ENCODE measurements at regions not wholly inside any gene's neighbourhood (a gene's known extent, or its start where the extent isn't known, plus 50 kb on each side); places are given as distances from the start of the nearest gene placed in this dataset.
"Not testable (repeated sequence)": the region's sequence is repeated elsewhere in the genome, so short reads cannot be mapped to it uniquely, and the experiment has no call there.

DNA sequence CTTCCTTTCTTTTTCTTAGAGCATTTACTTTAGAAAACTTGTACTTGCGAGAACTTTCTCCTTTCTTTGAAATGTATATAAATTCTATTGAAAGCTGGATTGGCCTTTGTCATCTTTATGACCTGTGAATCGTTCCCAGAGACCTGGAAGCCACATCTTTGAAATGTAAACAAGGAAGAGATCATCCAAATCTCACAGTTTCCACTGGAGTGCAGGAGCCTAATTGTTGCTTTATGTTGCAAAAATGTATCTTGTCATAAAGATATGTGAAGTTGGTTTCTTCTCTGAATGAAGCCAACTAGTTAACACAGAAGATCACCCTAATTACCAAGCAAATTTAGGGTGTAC, 1101.8 kb downstream of the TAF11L14 start:
- DNase-seq (no peak), ATAC-seq (replicated peaks) (no peak)
- no peaks in the 10 kb centered on the region for H3K27me3 Mint-ChIP-seq
- H3K4me1 Mint-ChIP-seq (ENCODE audit: low read depth in 2 of 2) = peaks cover 17 to 49% of the 10 kb centered on the region in 2 donors
- peaks cover 14% of the 10 kb centered on the region for H3K36me3 Mint-ChIP-seq (ENCODE audit: insufficient read depth)
- H3K4me3 Mint-ChIP-seq = no peak overlapping the region
- H3K27ac Mint-ChIP-seq = no peak overlapping the region
- H3K9me3 Mint-ChIP-seq = no peaks in the 10 kb centered on the region

DNA sequence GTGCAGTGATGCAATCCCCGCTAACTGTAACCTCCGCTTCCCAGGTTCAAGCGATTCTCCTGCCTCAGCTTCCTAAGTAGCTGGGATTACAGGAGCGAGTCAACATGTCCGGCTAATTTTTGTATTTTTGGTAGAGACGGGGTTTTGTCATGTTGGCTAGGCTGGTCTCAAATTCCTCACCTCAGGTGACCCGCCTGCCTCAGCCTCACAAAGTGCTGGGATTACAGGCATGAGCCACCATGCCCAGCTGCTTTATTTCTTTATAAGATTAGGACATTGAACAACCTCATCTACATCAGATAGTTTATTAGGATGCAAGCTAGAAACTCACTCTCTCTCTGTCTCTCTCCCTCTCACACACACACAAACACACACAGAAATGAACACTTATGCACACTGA, 1102.5 kb downstream of the TAF11L14 start:
- H3K27me3 Mint-ChIP-seq; H3K36me3 Mint-ChIP-seq (ENCODE audit: insufficient read depth); H3K4me3 Mint-ChIP-seq; ATAC-seq (replicated peaks); H3K9me3 Mint-ChIP-seq; DNase-seq: not testable (repeated sequence)
- Mint-ChIP-seq H3K4me1 (ENCODE audit: low read depth in 2 of 2) (peaks cover 17 to 52% of the 10 kb centered on the region in 2 donors), H3K27ac (peak overlapping the region in 1 of 2 donors; percentile 19)

DNA sequence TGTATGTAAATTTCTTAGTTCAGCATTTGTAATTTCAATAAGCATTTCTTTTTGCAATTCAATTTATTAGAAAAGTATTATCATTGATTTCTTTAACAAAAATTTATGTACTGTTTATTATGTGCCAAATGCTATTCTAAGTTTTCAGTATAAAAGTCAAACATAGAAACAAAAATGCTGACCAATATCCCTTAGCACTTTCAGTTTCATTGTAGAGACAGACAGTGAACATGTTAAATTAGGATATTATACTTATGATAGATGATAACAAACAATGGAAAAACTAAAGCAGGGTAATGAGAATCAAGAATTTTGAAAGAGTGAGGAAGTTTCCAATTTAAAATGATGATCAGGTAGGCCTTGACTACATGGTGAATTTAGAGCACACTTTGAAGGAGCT, 1106.0 kb downstream of the TAF11L14 start:
- H3K27me3 Mint-ChIP-seq = no peaks in the 10 kb centered on the region
- H3K36me3 Mint-ChIP-seq (ENCODE audit: insufficient read depth) = peaks cover 8% of the 10 kb centered on the region
- peak overlapping the region; percentile 6 to 32 for H3K27ac Mint-ChIP-seq
- DNase-seq (no peak), ATAC-seq (replicated peaks) (no peak)
- peaks cover 38 to 70% of the 10 kb centered on the region in 2 donors for H3K4me1 Mint-ChIP-seq (ENCODE audit: low read depth in 2 of 2)
- H3K9me3 Mint-ChIP-seq = no peaks in the 10 kb centered on the region
- peak overlapping the region; percentile 19 to 29 for H3K4me3 Mint-ChIP-seq

DNA sequence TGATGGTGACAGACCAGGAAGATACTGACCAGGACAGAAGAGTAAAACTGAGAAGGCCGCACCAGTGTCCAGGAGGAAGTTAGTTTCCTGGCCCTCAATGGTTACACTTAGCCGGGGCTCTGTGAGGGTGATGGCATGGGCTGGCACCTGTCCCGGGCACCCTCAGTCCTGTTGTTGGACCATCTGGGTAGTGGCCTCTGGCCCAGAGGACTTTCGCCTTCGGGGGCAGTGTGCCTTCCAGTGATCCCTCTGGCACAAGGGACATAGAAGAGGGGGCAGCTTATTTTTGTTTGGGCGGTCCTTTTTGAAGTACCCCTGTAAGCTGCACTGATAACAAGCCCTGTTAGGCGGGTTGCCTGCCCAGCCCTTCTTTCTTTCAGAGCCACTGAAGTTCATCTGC, 1108.6 kb downstream of the TAF11L14 start:
- H3K4me1 Mint-ChIP-seq (ENCODE audit: low read depth in 2 of 2) = peaks cover 42 to 67% of the 10 kb centered on the region in 2 donors
- peaks cover 0 to 1% of the 10 kb centered on the region in 2 donors for H3K9me3 Mint-ChIP-seq
- DNase-seq (no peak), ATAC-seq (replicated peaks) (no peak)
- peaks cover 18% of the 10 kb centered on the region for H3K36me3 Mint-ChIP-seq (ENCODE audit: insufficient read depth)
- H3K27me3 Mint-ChIP-seq = no peaks in the 10 kb centered on the region
- H3K4me3 Mint-ChIP-seq = peak overlapping the region in 1 of 2 donors; percentile 38
- H3K27ac Mint-ChIP-seq = peak overlapping the region; percentile 9 to 48

DNA sequence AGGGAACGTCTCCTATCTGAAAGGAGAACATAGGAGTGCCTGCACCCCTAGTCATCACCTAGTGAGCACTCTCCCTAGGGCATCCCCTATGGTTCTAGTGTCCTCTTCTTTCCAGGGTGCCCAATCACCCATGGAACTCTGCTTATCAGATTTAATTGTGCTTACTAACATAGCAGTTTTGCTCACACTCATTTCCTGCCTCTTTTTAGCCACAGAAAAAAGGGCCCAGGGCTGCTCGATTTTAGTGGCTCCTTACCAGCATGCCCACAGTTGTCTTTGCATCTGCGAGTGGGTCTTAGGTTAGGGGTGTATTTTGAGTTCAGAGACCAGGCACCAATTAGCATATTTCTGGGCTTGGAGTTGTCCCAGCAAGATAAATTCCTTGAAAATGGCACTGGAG, 1110.2 kb downstream of the TAF11L14 start:
- peaks cover 16% of the 10 kb centered on the region for H3K36me3 Mint-ChIP-seq (ENCODE audit: insufficient read depth)
- DNase-seq = no peak
- H3K9me3 Mint-ChIP-seq = peaks cover 0 to 1% of the 10 kb centered on the region in 2 donors
- no peaks in the 10 kb centered on the region for H3K27me3 Mint-ChIP-seq
- peaks cover 39 to 51% of the 10 kb centered on the region in 2 donors for H3K4me1 Mint-ChIP-seq (ENCODE audit: low read depth in 2 of 2)
- peak; percentile 19 for ATAC-seq (replicated peaks)
- peak overlapping the region; percentile 91 to 94 for H3K4me3 Mint-ChIP-seq
- peak overlapping the region; percentile 95 to 98 for H3K27ac Mint-ChIP-seq

DNA sequence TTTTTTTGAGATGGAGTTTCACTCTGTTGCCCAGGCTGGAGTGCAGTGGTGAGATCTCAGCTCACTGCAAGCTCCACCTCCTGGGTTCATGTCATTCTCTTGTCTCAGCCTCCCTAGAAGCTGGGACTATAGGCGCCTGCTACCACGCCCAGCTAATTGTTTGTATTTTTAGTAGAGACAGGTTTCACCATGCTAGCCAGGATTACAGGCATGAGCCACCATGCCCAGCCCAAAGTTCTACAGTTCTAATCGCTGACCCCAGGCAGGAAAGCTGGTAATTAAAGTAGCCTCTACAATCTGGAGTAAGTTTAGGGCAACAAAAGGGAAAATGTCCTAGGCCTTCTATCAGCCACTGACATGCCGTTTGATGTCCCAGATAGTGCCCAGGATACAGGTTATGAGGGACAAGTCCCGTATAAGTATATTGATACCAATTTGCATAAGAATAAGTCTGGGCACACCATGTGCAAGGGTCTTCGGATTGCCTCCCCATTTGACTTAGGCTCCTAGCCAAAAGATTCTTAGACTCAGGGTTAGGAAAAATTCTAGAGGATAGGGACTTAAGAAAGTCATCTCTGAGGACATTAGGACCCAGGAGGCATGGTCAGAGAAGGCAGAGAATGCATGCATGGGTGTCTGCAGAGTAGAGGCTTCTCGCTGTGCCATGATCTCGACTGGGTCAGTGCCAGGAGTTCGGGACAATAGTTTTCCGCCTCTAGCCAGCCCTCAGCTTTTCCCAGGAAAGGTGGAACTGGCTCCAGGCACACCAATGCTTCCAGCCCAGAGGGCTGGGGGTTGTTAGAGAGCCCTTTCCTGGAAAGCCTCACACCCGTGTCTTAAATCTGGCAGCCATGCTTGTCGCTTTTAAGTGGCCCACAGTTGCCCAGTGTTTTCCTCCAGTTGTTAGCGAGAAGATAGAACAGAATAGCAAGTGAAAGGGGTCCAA, 1111.1 kb downstream of the TAF11L14 start:
- peak; percentile 46 for ATAC-seq (replicated peaks)
- peaks cover 38 to 45% of the 10 kb centered on the region in 2 donors for H3K4me1 Mint-ChIP-seq (ENCODE audit: low read depth in 2 of 2)
- H3K4me3 Mint-ChIP-seq = peak overlapping the region; percentile 91 to 94
- peaks cover 0 to 1% of the 10 kb centered on the region in 2 donors for H3K9me3 Mint-ChIP-seq
- H3K36me3 Mint-ChIP-seq (ENCODE audit: insufficient read depth) = peaks cover 16% of the 10 kb centered on the region
- no peaks in the 10 kb centered on the region for H3K27me3 Mint-ChIP-seq
- H3K27ac Mint-ChIP-seq = peak overlapping the region; percentile 95 to 98
- peak; percentile 23 to 27 (median 27) for DNase-seq

DNA sequence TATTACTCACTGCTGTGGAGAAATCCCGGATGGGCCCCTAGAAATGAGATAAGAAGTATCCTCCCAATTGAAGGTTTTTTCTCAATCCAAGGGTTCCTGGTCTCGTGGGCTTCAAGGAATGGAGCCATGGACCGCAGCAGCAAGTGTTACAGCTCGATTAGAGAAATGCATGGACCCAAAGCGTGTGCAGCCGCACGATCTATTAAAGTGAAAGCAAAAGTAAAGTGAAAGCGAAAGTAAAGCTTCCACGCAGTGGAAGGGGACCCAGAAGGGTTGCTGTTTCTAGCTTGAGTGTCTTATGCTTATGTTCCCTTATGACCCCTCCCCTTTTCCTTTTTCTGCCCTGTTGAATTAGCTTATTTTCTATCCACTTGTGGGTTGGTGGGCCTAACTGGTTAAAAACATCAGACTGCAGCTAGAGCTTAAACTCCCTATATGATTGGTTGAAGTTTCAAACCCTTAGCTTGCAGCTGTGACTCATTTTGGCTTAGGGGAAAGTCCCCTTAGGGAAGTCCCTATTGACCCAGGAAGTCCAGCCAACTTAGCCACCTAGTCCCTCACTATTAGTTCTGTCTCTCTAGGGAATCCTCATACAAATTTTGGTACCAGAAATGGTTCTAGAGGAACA, 1111.8 kb downstream of the TAF11L14 start:
- H3K36me3 Mint-ChIP-seq (ENCODE audit: insufficient read depth) = peaks cover 16% of the 10 kb centered on the region
- ATAC-seq (replicated peaks) = peak; percentile 78
- peak overlapping the region; percentile 95 to 98 for H3K27ac Mint-ChIP-seq
- peaks cover 0 to 1% of the 10 kb centered on the region in 2 donors for H3K9me3 Mint-ChIP-seq
- H3K4me1 Mint-ChIP-seq (ENCODE audit: low read depth in 2 of 2) = peaks cover 37 to 39% of the 10 kb centered on the region in 2 donors
- H3K4me3 Mint-ChIP-seq = peak overlapping the region; percentile 91 to 94
- DNase-seq = peak; percentile 40 to 52 (median 42)
- H3K27me3 Mint-ChIP-seq = no peaks in the 10 kb centered on the region

DNA sequence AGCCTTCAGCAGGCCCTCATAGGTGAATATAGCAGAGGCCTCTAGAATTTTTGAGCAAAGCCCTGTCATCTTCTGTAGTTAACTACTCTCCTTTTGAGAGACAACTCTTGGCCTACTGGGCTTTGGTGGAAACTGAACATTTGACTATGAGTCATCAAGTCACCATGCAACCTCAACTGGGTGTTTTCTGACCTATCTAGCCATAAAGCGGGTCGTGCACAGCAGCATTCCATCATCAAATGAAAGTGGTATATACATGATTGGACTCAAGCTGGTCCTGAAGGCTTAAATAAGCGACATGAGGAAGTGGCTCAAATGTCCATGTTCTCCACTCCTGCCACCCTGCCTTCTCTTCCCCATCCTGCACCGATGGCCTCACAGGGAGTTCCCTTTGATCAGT, 1115.5 kb downstream of the TAF11L14 start:
- DNase-seq = no peak
- H3K27ac Mint-ChIP-seq = no peak overlapping the region
- H3K27me3 Mint-ChIP-seq = no peaks in the 10 kb centered on the region
- no peak overlapping the region for H3K4me3 Mint-ChIP-seq
- no peak for ATAC-seq (replicated peaks)
- peaks cover 8 to 13% of the 10 kb centered on the region in 2 donors for H3K4me1 Mint-ChIP-seq (ENCODE audit: low read depth in 2 of 2)
- H3K9me3 Mint-ChIP-seq = peaks cover 0 to 1% of the 10 kb centered on the region in 2 donors
- H3K36me3 Mint-ChIP-seq (ENCODE audit: insufficient read depth) = peaks cover 16% of the 10 kb centered on the region

- Mint-ChIP-seq H3K9me3 (peaks cover 0 to under 1% of the 10 kb centered on the region in 2 donors), H3K4me3 (no peak overlapping the region), H3K27me3 (no peaks in the 10 kb centered on the region), H3K27ac (no peak overlapping the region), H3K4me1 (ENCODE audit: low read depth in 2 of 2) (no peaks in the 10 kb centered on the region), H3K36me3 (ENCODE audit: insufficient read depth) (no peaks in the 10 kb centered on the region)
- ATAC-seq (replicated peaks) (no peak), DNase-seq (no peak)
These were observed 1118.1 kb downstream of the TAF11L14 start for GRCh38 chr5:18752317-18752716.

GRCh38 chr5:18754201-18754600, 1119.9 kb downstream of the TAF11L14 start:
- Mint-ChIP-seq H3K36me3 (ENCODE audit: insufficient read depth) (no peaks in the 10 kb centered on the region), H3K4me3 (no peak overlapping the region), H3K27ac (no peak overlapping the region), H3K9me3 (no peaks in the 10 kb centered on the region), H3K27me3 (no peaks in the 10 kb centered on the region), H3K4me1 (ENCODE audit: low read depth in 2 of 2) (no peaks in the 10 kb centered on the region)
- DNase-seq = no peak
- no peak for ATAC-seq (replicated peaks)

- Mint-ChIP-seq H3K4me3 (peak overlapping the region in 1 of 2 donors; percentile 4), H3K9me3 (no peaks in the 10 kb centered on the region), H3K27ac (peak overlapping the region in 1 of 2 donors; percentile 6), H3K4me1 (ENCODE audit: low read depth in 2 of 2) (peaks cover 2 to 4% of the 10 kb centered on the region in 2 donors), H3K36me3 (ENCODE audit: insufficient read depth) (no peaks in the 10 kb centered on the region), H3K27me3 (no peaks in the 10 kb centered on the region)
- DNase-seq = no peak
- ATAC-seq (replicated peaks) = peak; percentile 51
These were observed 1127.5 kb downstream of the TAF11L14 start for GRCh38 chr5:18761801-18762200.

DNA sequence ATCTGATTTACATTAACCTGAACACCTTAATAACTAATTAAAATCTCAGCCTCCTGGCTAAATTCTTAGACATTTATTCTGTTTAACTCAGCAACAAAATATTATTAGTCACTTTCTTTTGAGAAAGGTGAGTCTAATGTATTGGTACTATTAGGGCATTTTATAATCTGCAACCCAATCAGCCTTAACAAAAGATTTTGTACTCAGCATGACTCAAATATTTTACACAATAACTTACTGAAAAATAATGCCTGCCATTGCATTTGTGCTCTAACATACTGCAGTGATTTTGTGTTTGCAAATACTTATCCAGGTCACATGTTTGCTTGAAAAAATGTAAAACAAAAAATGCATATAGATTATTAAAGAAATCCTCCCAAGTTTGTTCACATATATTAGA, 1129.9 kb downstream of the TAF11L14 start:
- H3K36me3 Mint-ChIP-seq (ENCODE audit: insufficient read depth) = no peaks in the 10 kb centered on the region
- H3K4me1 Mint-ChIP-seq (ENCODE audit: low read depth in 2 of 2) = peaks cover 2 to 4% of the 10 kb centered on the region in 2 donors
- DNase-seq = no peak
- H3K4me3 Mint-ChIP-seq = no peak overlapping the region
- H3K27me3 Mint-ChIP-seq = no peaks in the 10 kb centered on the region
- H3K9me3 Mint-ChIP-seq = no peaks in the 10 kb centered on the region
- no peak overlapping the region for H3K27ac Mint-ChIP-seq
- ATAC-seq (replicated peaks) = no peak

DNA sequence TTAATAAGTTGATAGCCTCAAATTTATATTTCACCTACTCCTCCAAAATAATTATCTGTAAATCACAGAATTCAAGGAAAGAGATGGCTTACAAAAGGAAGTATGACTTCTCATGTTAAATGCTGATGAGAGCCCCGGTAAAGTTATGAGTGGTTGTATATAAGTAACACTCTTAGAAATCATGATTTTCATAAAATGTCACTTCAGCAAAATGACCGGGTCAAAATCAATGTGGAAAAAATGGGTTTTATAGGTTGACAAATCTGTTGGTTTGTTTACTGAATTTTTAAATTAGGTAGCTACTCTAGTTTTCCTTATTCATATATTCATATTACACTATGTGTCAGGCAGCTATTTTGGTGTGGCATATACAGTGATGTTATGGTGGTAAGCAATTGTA, 1131.0 kb downstream of the TAF11L14 start:
- H3K27ac Mint-ChIP-seq = no peak overlapping the region
- H3K36me3 Mint-ChIP-seq (ENCODE audit: insufficient read depth) = no peaks in the 10 kb centered on the region
- peak; percentile 29 for ATAC-seq (replicated peaks)

More for the DNA sequence above, 1131.0 kb downstream of the TAF11L14 start:
- Mint-ChIP-seq H3K9me3 (no peaks in the 10 kb centered on the region), H3K27me3 (no peaks in the 10 kb centered on the region), H3K4me3 (no peak overlapping the region), H3K4me1 (ENCODE audit: low read depth in 2 of 2) (peaks cover 2 to 4% of the 10 kb centered on the region in 2 donors)
- no peak for DNase-seq

Measured in effector memory CD8-positive, alpha-beta T cell (primary cell).